GM18508 (cell line): ENCODE measurements at regions not wholly inside any gene's neighbourhood (a gene's known extent, or its start where the extent isn't known, plus 50 kb on each side); places are given as distances from the start of the nearest gene placed in this dataset.

ENCODE experiments used
- ATAC-seq: cut with Tn5 transposase; IDR thresholded peaks from one replicate; pipeline ENCODE4 v1.9.1; 2021; ENCODE audit warnings: moderate number of reproducible peaks; ENCODE audit not compliant: insufficient read depth, unreplicated experiment

GRCh38 chr1:116318897-116319296 lies 54.1 kb upstream of the ATP1A1 start:
- no peak for ATAC-seq

GRCh38 chr1:116320874-116321273 lies 52.2 kb upstream of the ATP1A1 start:
- no peak for ATAC-seq

- no peak for ATAC-seq
These were observed 51.3 kb upstream of the ATP1A1 start for GRCh38 chr1:116321766-116322175.

- ATAC-seq, result no peak
These were observed 50.2 kb upstream of the ATP1A1 start for GRCh38 chr1:116322752-116323405.
